Cardiac muscle cell (in vitro differentiated cells and primary cell): ENCODE measurements at regions not wholly inside any gene's neighbourhood (a gene's known extent, or its start where the extent isn't known, plus 50 kb on each side); places are given as distances from the start of the nearest gene placed in this dataset.
"Not testable (repeated sequence)": the region's sequence is repeated elsewhere in the genome, so short reads cannot be mapped to it uniquely, and the experiment has no call there.

Experiments used
- DNase-seq, 2 donors: peaks; one replicate each; pipeline versions ENCODE4 v3.0.0 to v3.0.0-alpha.2; 2010 to 2017; ENCODE audit warnings: low read depth in 1 of 2, low spot score in 1 of 2
- H3K27ac ChIP-seq: fragments of 200-600 bp; sonication (generic); 2 replicates; pipeline ENCODE4 v1.5.1; 2016
- H3K27me3 ChIP-seq: fragments of 200-600 bp; sonication (generic); 2 replicates; pipeline ENCODE4 v1.6.0; 2016; ENCODE audit warnings: control low read depth
- H3K36me3 ChIP-seq: fragments of 200-600 bp; sonication (generic); 2 replicates; pipeline ENCODE4 v1.5.1; 2016; ENCODE audit warnings: control low read depth
- H3K4me1 ChIP-seq: fragments of 200-600 bp; sonication (generic); 2 replicates; pipeline ENCODE4 v1.8.1; 2017; ENCODE audit warnings: low read depth, mild to moderate bottlenecking, mixed run types
- H3K4me3 ChIP-seq: fragments of 200-600 bp; sonication (generic); 2 replicates; pipeline ENCODE4 v1.5.1; 2016; ENCODE audit warnings: mild to moderate bottlenecking
- H3K9me3 ChIP-seq: fragments of 200-600 bp; sonication (generic); 2 replicates; pipeline ENCODE4 v1.5.1; 2017; ENCODE audit warnings: low read depth, mild to moderate bottlenecking, control low read depth
- CTCF ChIP-seq: IDR thresholded peaks from 2 replicates; pipeline ENCODE4 v1.5.1; 2012; ENCODE audit warnings: low read depth, mild to moderate bottlenecking, low read length

DNA sequence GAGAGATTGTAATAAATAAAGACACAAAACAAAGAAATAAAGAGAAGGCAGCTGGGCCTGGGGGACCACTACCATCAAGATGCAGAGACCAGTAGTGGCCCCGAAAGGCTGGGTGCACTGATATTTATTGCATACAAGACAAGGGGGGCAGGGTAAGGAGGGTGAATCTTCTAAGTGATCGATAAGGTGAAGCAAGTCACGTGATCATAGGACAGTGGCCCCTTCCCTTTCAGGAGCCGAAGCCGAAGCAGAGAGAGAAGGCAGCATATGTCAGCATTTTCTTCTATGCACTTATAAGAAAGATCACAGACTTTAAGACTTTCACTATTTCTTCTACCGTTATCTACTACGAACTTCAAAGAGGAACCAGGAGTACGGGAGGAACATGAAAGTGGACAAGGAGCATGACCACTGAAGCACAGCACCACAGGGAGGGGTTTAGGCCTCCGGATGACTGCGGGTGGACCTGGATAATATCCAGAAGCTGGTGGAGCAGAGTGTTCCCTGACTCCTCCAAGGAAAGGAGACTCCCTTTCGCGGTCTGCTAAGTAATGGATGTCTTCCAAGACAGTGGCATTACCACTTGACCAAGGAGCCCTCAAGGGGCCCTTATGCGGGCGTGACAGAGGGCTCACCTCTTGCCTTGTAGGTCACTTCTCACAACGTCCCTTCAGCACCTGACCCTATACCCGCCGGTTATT is 126.4 kb downstream of the RBM46 start:
- not testable (repeated sequence) for H3K27ac ChIP-seq, H3K4me3 ChIP-seq, H3K36me3 ChIP-seq, DNase-seq, H3K27me3 ChIP-seq, H3K4me1 ChIP-seq, H3K9me3 ChIP-seq

GRCh38 chr4:154908168-154908567 is 127.1 kb downstream of the RBM46 start:
- Histone ChIP-seq H3K9me3 (no peaks in the 10 kb centered on the region), H3K4me3 (no peak overlapping the region), H3K36me3 (no peaks in the 10 kb centered on the region), H3K27me3 (no peaks in the 10 kb centered on the region), H3K4me1 (no peaks in the 10 kb centered on the region), H3K27ac (no peak overlapping the region)
- no peak for TF ChIP-seq CTCF
- DNase-seq, result no peak

GRCh38 chr4:154911097-154911496 is 130.0 kb downstream of the RBM46 start:
- Histone ChIP-seq H3K4me3 (no peak overlapping the region), H3K27ac (no peak overlapping the region), H3K9me3 (no peaks in the 10 kb centered on the region), H3K4me1 (no peaks in the 10 kb centered on the region), H3K27me3 (no peaks in the 10 kb centered on the region), H3K36me3 (no peaks in the 10 kb centered on the region)
- TF ChIP-seq CTCF, result no peak
- peak in 1 of 2 donors; percentile 21 for DNase-seq

DNA sequence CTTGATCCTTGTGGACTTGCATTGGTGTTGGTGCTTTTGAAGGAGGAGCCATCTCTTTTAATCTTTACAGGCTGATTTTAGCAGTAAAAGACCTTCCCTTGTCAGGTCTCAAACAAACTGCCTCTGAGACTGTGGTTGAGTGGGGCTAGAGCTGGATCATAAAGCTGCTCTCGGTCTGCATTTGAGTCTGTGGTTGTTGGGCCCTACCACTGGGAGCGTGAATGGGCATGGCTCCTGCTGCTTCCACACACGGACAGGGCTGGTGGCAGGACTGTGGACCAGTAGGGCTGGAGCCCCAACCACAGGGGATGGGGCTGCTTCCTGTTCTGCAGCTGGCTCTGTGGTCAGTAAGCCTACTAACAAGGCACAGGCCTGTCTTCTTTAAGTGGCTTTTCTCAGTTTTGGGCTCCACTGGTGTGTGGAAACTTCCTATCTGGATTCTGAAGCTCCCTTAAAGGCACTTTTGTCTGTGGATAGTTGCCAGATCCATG is 130.6 kb downstream of the RBM46 start:
- H3K27me3 ChIP-seq, result no peaks in the 10 kb centered on the region
- H3K4me1 ChIP-seq, result no peaks in the 10 kb centered on the region
- H3K27ac ChIP-seq, result no peak overlapping the region
- no peak for TF ChIP-seq CTCF
- no peak for DNase-seq
- no peaks in the 10 kb centered on the region for H3K36me3 ChIP-seq
- no peaks in the 10 kb centered on the region for H3K9me3 ChIP-seq
- no peak overlapping the region for H3K4me3 ChIP-seq

- Histone ChIP-seq H3K36me3 (no peaks in the 10 kb centered on the region), H3K9me3 (no peaks in the 10 kb centered on the region), H3K27ac (no peak overlapping the region), H3K27me3 (no peaks in the 10 kb centered on the region), H3K4me1 (no peaks in the 10 kb centered on the region), H3K4me3 (no peak overlapping the region)
- no peak for DNase-seq
- TF ChIP-seq CTCF, result no peak
Measured at GRCh38 chr4:154916068-154916467, 135.0 kb downstream of the RBM46 start.

GRCh38 chr4:154927126-154927680 is 146.1 kb downstream of the RBM46 start:
- no peak for TF ChIP-seq CTCF
- DNase-seq, result no peak
- H3K36me3 ChIP-seq, result no peaks in the 10 kb centered on the region

More at GRCh38 chr4:154927126-154927680, 146.1 kb downstream of the RBM46 start:
- no peaks in the 10 kb centered on the region for H3K4me1 ChIP-seq
- H3K4me3 ChIP-seq, result no peak overlapping the region
- H3K27me3 ChIP-seq, result no peaks in the 10 kb centered on the region
- H3K27ac ChIP-seq, result no peak overlapping the region
- H3K9me3 ChIP-seq, result no peaks in the 10 kb centered on the region
